NCI-H146 (cell line): ENCODE measurements at regions not wholly inside any gene's neighbourhood (a gene's known extent, or its start where the extent isn't known, plus 50 kb on each side); places are given as distances from the start of the nearest gene placed in this dataset.

Source experiments
- DNase-seq: peaks from one replicate; lab custom pipeline; 2025; lab: John Stamatoyannopoulos, UW

DNA sequence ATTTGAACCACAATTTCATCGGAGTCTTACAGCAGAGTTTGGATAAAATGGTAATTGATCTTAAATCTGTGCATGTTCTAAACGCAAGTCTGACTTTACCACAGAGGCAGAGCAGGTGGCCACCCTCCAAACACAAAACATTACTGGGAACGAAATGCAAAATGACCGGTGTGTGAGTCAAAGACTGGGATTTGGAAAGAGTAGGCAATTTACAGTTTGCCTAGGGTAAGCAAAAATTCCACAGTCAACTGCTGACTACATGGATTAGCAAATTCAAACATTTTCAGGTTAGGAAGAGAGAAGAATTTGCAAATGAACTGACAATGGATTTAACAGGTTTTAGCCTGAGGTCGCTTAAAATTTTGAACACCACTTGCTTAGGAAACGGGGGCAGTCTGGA lies 444.4 kb downstream of the HDGFL1 start:
- no peak for DNase-seq

DNA sequence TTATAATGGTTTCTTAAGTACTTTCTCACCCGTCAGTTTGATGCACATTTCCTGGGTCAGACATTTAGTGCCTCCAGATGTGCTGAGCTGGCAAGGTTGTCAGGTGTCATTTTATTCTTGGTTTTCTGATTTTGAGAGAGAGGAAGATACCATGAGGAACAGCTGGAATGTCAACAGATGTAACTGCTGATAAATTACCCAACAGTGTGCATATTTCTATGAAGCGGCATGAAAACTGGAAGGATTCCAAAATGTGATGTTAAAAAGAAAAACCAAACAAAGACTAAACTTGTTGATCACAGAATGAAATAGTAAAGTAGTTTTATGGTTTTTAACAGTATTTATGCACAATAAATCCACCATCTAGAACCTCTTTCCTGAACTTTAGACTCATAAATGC lies 447.3 kb downstream of the HDGFL1 start:
- DNase-seq = no peak

DNA sequence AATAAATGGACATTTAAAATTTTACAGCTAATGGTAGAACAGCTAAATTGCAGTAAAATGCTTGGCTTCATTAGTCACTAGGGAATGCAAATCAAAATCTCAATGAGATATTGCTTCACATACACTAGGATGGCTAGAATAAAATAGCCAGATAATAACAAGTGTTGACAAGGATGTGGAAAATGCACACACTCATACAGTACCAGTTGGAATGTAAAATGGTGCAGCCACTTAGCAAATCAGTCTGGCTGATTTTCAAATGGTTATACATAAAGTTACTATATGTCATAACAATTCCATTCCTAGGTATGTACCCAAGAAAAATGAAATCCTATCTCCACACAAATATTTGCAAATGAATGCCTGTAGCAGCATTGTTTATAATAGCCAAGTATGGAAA lies 452.1 kb downstream of the HDGFL1 start:
- DNase-seq = no peak

DNA sequence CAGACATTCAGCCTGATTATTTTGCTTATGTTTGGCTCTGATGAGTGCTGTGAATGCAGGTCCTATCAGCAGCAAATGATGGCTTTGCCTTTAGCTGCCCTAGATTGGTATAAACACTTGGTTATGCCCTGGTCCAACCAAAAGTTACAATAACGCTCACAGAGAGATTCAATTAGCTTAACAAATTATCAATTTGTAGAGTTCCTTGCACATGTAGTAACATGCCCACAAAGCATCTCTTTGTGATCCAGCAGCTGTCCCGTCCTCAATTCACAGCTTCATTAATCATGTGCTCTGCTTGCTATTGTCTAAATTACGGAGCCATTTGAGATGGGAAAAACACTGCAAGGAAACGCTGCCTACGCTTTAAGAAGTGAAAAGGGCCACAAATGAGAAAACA lies 457.9 kb downstream of the HDGFL1 start:
- peak; percentile 94 for DNase-seq

DNA sequence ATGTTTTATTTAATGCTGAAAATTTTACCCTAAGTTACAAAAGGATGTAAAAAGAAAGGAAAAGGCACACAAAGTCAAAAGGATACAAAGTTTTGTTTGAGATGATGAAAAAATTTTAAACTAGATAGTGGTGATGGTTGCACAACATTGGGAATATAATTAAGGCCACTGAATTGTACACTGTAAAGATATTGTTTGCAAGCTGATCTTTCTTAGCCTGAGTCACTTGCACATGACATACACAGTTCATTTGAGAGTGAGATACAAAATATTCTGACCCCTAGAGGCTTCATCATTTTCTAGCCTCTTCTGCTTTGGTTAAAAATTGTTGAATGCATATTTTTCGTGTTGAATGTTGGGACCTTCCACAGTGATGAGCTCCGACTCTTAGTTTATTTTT lies 462.6 kb downstream of the HDGFL1 start:
- DNase-seq = no peak

DNA sequence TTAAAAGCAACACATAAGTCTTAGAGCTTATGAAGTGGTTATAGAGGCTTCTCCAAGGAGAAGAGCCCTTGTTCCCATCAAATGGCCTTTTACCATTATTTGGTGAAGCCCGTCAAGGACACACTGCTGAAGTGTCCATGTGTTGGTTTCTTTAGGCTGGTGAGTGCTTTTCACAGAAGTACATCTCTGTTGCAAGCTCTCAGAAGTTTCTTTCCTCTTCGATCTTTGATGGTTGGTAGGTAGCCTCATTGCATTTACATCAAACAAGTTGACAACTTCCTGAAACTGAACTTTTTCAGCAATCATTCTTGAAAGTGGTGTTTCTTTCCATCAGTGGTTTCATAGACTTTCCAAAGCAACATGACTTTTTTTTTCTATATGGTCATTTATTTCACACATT lies 465.6 kb downstream of the HDGFL1 start:
- DNase-seq = no peak

DNA sequence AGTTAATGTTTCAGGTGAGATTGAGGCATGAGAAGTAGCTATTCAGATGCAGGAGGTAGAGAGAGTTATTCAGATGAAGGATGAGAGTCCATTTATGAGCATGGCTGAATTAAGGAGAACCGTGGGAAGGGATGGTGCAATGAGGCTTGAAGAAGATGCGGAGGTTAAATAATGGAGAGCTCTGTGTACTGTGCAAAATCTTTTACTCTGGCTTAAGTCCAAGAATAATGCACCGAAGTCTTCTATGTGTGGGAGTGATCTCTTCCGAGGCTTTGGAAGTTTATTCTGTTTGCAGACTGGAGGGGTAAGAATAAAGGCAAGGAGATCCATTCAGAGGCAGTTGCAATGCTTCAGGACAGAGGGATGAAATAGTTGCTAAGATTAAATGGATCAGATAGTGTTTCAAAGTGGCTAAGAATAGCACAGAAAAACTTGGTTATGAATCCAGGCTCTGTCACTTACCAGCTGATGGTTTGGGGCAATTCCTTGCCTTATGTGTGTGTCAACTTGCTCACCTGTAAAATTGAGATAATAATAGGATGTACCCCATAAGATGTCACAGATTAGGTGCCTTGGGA lies 467.1 kb downstream of the HDGFL1 start:
- DNase-seq = no peak

DNA sequence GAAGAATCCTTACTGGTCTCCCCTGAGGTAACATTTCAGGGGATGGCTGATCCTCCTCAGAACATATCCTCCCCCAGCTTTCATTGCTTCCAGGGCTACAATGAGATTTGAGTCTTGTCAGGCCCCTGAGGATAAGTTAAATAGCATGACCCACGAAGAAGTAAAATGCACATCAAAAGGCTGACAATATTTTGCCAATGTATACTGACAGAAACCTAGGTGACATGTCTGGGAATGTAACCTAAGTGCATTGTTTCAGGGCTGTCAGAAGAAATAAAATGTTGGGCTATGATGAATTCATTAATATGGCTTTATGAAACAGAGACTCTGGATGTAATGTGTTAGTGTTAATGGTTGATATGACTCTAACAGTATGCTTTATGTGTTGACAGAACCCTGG lies 471.5 kb downstream of the HDGFL1 start:
- DNase-seq = no peak

DNA sequence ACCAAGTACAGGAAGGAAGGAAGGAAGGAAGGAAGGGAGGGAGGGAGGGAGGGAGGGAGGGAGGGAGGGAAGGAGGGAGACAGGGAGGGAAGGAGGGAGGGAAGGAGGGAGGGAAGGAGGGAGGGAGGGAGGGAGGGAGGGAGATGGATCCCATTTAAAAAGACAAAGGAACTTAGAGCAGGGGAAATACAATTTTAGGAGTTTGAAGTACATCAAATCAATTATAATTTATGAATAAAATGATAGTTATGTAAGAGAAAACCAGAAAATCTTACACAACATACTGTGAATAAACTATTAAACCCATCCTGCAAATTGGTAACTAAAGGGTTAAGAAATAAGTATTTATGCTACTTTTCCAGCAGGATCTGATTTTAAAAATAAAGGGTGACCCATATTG lies 475.9 kb downstream of the HDGFL1 start:
- DNase-seq = no peak

DNA sequence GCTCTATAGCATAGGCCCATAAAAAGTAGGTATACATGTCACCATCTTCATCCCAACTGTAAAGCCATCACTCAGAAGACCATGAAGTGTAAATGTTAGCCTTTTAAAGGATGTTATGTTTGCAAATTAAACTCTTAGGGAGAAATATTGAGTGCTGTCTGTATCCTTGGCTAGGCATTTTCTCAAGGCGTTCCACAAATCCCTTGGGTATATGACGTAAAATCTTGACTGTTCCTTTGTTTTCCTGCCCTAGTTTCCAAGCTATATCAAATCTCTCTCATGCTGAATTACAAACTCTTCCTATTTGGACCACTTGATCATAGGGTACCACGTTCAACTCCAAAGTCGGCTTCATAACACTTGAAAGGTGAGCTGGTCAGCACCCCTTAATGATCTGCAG lies 486.2 kb downstream of the HDGFL1 start:
- DNase-seq = no peak

DNA sequence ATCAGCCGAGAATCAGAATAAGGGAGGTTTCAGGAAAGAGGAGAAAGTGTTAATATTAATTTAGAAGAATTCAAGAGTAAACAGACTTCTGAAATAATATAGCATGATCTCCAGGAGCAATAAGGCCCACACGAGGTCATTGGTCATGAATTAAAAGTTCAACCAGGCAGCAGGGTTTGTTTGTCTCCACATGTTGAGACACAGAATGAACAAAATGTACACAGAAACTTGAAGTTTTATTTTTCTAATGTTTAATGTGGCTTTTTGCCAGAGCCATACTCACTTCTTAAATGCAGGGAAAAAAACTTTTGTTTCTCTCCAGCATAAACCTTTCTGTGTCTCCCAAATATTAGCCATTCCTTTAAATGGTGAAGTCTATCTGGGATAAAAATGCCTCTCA lies 504.5 kb downstream of the HDGFL1 start:
- no peak for DNase-seq

DNA sequence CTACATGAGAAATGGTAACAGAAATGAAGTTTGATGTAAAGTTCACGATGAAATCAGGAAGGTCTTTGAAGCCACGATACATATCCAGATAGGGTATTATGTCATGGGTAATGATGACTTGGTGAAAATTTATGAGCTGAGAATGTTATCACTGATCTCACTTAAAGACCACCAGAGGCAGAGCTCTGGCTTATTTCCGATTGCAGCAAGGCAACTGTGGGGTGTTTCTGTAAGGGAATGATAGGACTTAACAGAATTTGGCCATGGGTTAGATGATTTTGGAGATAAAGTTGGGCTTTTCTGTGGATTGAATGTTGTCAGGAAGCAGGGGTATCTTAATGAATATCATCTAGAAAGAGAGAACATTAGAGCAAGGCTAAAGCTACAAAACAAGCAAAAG lies 508.4 kb downstream of the HDGFL1 start:
- DNase-seq = no peak

DNA sequence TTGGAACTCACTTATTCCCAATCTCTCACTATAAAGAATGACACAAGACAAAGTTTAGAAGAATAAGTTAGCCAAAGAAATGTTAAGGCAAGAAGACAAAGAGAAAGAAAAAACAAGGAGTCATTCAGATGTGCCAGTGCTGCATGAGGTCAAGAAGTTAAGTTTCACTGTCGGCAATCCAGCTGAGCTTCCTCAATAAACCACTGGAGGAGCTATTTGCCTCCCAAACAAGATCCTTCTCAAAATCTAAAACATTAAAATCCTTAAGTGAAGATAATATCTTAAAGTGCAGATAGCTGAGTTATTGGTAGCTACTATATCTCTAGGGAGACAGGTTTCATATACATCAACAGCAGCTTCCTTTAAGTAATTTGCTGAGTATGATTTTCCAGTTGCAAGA lies 512.3 kb downstream of the HDGFL1 start:
- no peak for DNase-seq

DNA sequence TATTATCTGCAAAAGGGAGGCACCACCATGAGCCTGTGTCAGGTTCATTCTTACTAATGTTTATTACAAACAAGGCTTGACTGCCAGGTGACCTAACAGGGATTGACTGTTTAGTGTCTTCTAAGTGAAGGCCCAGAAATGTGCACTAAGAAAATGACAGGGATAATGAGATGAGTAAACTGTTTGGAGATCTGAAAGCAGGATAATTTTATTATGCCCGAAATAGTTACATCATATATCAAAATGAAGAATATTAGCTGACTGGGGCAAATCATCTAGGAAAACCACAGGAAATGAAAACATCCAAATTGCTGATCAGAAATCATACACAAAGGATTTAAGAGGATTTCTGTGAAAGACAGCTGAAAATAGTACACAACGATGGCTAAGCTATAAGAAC lies 516.7 kb downstream of the HDGFL1 start:
- no peak for DNase-seq

DNA sequence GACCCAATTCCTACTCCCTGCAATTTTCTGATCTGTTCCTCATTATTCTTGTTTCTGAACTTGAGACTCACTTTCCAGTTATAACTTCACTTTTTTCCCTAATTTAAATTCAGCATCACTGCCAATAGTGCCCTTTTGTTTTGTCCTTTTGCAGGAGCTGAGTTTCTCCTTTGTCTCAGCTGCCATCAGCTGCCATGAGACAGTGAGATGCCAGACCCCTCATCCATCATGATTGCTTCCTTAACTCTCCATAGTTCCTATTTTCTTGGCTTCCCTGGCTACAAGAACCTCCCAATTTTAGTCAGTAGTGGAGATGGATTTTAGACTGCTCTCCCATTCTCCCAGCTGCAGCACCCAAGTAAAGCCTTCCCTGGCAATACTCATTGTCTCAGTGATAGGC lies 518.1 kb downstream of the HDGFL1 start:
- DNase-seq = no peak

DNA sequence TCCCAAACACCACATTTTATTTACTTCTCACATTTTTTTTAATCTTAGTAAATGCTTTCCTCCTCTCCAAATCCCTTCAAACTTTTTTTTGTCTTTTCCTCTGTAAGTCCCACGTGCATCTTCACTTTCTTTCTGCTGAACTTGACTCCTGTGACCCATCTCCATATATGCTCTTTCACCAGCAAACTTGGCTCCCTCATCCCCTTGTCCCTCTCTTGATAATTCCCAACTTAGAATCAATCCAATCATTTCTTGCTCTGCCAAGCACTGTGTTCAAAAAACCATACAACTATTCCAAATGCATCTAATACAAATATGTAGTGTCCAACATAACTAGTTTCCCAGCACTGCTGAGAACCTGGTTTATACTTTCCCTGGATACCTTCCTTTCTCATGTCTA lies 519.4 kb downstream of the HDGFL1 start:
- no peak for DNase-seq

DNA sequence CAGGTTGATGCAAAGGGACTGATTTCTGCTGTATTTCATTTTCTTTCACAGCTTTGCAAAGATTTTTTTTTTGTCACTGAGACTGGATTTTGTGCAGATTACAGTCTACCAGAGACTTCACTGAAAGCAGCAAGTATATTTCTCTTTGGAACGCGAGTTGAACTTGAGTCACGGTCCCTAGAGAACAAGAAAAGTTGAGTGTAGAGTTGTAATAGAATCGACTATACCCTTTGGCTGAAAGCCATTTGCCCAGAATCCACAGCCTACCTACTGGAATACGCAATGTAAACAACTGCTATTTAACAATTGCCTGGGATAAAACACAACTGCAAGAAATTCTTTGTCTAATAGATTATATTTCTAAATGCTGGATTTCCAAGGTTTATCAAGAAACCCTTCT lies 520.6 kb downstream of the HDGFL1 start:
- no peak for DNase-seq

DNA sequence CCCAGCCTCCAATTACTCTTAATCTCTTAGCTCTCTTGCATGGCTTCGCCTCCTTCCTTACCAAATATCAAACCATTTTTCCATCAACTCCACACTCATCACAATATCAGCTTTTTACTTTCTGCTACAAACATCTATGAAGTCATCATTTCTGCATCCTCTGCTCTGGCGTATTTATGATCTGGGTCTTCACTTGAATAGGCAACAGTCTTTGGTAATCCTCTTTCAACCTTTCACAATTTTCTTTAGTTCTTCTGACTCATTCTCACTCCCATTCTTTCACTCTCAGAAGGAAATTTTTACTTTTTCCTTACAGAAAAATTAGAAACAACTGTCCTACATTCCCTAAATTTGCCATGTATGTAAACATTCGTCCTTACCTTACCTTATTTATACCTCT lies 522.4 kb downstream of the HDGFL1 start:
- no peak for DNase-seq

DNA sequence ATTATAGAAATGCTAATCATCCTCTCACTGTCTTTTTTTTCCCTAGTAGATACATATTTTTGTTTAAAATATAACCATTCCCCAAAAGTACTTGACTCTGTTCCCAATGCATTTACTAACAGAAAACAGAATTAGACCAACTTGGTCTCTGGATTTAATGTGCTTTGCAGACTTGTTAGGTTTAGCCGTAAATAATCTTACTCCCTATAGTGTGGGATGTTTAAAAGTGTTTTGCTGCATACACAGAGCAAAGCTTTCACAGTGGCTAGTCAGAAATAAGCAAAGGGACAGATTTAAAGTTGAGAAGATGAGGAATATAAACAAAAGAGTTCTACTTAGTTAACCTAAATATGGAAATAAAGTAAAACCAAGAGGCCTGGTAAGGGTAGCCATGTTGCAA lies 527.5 kb downstream of the HDGFL1 start:
- DNase-seq = no peak

DNA sequence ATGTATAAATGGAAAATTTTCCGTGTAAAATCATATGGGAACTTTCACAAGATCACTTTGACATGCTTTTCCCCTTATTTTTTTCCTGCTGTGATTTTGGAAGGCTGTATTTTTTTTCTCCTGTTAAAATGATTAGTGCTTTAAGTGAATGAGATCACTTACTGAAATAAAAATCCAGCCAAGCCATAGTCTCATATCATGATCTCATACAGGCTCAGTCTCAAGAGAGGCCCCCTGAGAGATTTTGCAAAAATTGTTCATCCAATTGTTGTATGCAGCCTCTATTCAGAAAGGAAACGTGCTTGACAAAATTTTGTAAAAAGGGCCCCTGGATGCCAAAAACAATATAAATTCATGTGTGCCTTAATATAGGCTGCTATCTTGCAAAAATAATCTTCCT lies 528.2 kb downstream of the HDGFL1 start:
- no peak for DNase-seq

DNA sequence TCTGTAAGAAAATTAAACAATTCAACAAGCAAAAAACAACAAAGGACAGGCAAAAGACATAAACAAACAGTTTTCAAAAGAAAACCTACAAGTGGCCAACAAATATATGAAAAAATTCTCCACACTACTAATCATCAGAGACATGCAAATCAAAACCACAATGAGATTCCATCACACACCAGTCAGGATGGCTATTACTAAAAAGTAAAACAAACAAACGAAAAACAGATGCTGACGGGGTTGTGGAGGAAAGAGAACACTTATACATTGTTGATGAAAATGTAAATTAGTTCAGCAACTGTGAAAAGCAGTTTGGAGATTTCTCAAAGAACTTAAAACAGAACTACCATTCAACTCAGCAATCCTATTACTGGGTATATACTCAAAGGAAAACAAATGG lies 537.6 kb downstream of the HDGFL1 start:
- no peak for DNase-seq

DNA sequence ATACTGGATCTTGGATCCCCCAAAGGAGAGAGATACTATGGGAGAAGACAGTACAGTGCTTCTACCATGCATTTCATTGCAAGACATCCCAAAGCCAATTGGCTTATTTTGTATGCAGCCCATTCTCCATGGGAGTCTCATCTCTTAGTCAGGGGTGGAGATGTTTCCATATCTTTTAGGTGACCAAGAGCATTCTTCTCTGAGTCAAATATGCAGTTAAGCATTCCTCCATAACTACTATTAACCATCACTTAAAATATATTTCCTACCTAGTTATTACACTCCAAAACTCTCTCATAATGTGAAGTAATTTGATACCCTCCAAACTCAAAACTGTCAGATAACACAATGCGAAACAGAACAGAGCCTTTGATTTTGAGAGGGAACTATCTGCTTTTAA lies 542.6 kb downstream of the HDGFL1 start:
- DNase-seq = no peak

DNA sequence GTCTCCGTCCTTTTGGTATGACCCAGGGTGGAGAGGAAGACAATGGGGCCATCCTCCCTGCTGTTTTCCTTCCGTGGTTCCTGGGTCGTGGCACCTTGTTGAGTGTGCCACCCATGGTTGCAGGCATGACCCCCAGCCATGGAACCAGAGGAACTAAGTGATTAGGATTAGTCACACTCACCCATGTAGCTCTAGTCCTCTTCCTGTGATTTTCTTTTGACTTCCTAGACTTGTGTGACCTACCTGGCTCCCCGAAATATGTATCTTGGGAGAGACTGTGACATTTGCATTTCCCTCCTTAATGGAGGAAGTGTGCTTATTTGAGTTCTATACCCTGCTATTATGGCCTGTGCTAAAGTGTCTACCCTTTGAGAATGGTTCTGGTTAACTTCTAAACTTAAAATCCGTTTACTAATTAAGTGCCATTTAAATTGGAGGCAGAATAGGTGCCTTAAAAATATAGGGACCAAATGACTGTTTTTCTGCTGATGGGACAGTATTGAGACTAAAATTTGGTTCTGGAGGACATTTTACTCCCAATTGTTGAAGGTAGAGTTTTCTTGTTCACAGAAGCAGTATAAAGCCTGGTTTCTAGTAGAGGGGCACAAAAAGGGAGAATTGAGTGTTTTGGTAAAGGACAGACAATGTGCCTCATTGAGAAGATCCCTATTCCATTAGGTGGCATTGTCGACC lies 545.6 kb downstream of the HDGFL1 start:
- DNase-seq = no peak

DNA sequence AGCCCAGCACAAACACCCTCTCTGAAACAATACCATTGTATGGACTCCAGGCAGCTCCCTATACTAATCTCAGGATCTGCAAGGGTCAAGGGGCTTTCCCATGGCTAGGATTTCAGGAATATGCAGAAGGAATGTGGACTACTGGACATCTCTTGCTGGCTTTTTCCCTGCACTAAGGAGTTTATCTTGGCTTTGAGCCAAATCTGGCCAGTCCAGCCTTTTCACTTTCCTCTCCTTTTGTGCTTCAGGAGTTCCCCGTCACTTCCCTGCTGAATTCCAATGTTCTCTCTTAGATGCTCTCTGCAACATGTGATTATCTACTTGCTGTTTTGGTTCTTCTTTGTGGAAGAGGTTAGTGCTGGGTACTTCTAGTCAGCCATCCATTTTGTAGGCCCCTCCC lies 568.2 kb downstream of the HDGFL1 start:
- DNase-seq = no peak
